NOMO-1 treated with dmso at 0.1 percent for 144 hours (cell line): ENCODE measurements at regions not wholly inside any gene's neighbourhood (a gene's known extent, or its start where the extent isn't known, plus 50 kb on each side); places are given as distances from the start of the nearest gene placed in this dataset.

Source experiments
- DNase-seq: peaks from one replicate; lab custom pipeline; 2025; ENCODE audit not compliant: unreplicated experiment; lab: John Stamatoyannopoulos, UW

- no peak for DNase-seq
These were observed 87.4 kb downstream of the CHST2 start for GRCh38 chr3:143206955-143207337.

DNA sequence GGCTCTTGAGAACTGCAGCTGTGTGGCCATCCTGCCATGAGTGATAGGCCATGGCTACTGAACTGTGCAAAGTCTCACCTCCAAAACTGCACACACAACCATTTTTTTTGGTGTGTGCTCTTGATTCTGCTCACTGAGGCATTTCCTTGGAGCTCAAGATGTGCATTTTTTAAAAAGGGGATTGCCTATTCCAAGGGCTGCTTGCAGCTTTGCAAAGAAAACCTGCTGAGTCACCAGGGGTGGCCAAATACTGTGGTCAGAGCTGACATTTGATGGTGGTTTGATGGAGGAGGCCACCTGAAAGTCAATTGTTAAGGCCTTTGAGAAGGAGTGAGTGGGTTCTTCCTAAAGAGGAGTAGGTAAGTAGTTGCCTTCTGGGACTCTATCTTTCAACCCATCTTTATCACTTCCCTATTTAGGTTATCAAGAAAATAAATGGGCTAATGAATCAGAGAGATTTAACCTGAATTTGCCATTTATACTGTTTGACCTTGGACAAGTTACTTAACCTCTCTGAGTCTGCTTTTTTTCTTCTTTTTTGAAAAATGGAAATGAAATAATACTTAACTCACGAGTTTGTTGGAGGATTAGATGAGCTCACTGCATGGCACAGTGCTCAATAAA is 87.9 kb downstream of the CHST2 start:
- DNase-seq, result peak; percentile 44

DNA sequence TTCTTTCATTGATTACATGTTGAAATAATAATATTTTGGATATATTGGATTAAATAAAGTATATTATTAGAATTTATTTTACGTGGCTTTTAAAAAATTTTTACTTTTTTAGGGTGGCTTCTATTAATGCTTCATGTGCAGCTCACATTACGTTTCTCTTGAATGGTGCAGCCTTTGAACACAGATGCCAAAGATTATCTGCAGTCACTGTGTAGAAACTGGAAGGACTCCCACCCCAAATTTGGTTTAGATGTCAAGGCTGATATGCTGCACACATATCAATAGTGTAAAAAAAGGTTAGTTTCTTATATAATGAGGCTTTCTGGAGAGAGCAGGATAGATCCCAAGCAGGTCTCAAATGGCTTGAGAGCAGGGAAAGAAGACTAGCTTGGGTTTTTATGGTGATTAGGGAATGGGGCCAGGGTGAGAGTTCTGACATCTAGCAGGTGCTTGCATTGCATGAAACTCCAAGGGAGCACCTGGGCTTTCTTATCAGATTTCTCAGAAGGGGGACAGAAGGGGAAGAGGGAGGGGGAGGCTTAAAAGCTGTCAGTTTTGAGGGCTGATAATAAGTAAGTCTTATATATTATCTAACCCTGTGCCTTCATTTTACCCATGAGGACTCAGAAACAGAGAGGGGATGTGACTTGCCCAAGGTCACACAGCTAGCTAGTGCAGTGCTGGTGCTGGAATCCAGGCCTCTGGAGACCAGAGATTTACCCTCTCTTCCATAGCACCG is 89.6 kb downstream of the CHST2 start:
- DNase-seq, result no peak

GRCh38 chr3:143209715-143210059 is 90.1 kb downstream of the CHST2 start:
- no peak for DNase-seq

DNA sequence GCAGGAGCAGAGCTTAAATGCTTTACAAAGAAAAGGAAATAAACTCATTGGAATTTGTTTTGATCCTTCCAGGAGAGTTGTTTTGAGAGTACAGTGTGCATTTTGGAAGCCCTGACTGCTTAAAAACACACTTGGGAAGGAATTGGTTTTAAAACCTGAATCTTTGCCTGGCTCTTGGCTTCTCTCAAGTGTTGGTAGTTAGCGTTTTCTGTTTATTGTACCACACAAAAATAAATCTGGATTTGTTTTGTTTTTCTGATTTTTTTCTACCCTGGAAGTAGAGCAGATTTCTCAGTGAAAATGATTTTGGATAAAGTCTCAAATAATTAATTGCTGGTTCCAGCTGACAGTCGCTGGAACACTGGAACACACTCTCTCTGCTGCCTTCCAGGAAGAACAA is 90.6 kb downstream of the CHST2 start:
- no peak for DNase-seq

- no peak for DNase-seq
These were observed 95.5 kb downstream of the CHST2 start for GRCh38 chr3:143215059-143215458.
